ENCODE measurements at regions not wholly inside any gene's neighbourhood (a gene's known extent, or its start where the extent isn't known, plus 50 kb on each side); places are given as distances from the start of the nearest gene placed in this dataset.

- Histone ChIP-seq H3K9ac (ENCODE audit: low read depth in 2 of 2, low read length in 2 of 2) (no peak overlapping the region), H3K27ac (no peak overlapping the region), H3K4me1 (no peaks in the 10 kb centered on the region), H3K4me3 (no peak overlapping the region), H3K9me3 (no peaks in the 10 kb centered on the region), H3K27me3 (no peaks in the 10 kb centered on the region), H3K36me3 (no peaks in the 10 kb centered on the region)
- no peak for DNase-seq
- intact Hi-C loops (cut with DNase I) = no loop called here
- TF ChIP-seq CTCF (IDR thresholded peaks at IDR 0.05) = no peak
These were observed 567.1 kb downstream of the CSNK1G3 start for GRCh38 chr5:124079062-124079461.

GRCh38 chr5:124074500-124074899 lies 562.5 kb downstream of the CSNK1G3 start:
- no peaks in the 10 kb centered on the region for H3K36me3 ChIP-seq
- no peak overlapping the region for H3K4me3 ChIP-seq
- H3K4me1 ChIP-seq = no peaks in the 10 kb centered on the region
- no peaks in the 10 kb centered on the region for H3K9me3 ChIP-seq
- no peak for TF ChIP-seq CTCF (IDR thresholded peaks at IDR 0.05)
- H3K9ac ChIP-seq (ENCODE audit: low read depth in 2 of 2, low read length in 2 of 2) = no peak overlapping the region
- DNase-seq = no peak
- H3K27me3 ChIP-seq = no peaks in the 10 kb centered on the region
- H3K27ac ChIP-seq = no peak overlapping the region
- intact Hi-C loops (cut with DNase I) = no loop called here

GRCh38 chr5:124072570-124072969 lies 560.6 kb downstream of the CSNK1G3 start:
- no peak overlapping the region for H3K27ac ChIP-seq
- TF ChIP-seq CTCF (IDR thresholded peaks at IDR 0.05) = no peak
- H3K4me3 ChIP-seq = no peak overlapping the region
- intact Hi-C loops (cut with DNase I) = no loop called here
- H3K36me3 ChIP-seq = no peaks in the 10 kb centered on the region
- no peak overlapping the region for H3K9ac ChIP-seq (ENCODE audit: low read depth in 2 of 2, low read length in 2 of 2)
- no peak for DNase-seq
- no peaks in the 10 kb centered on the region for H3K4me1 ChIP-seq
- H3K27me3 ChIP-seq = no peaks in the 10 kb centered on the region
- H3K9me3 ChIP-seq = no peaks in the 10 kb centered on the region

- Histone ChIP-seq H3K4me1 (no peaks in the 10 kb centered on the region), H3K27me3 (no peaks in the 10 kb centered on the region), H3K36me3 (no peaks in the 10 kb centered on the region), H3K4me3 (no peak overlapping the region), H3K27ac (no peak overlapping the region), H3K9me3 (no peaks in the 10 kb centered on the region), H3K9ac (ENCODE audit: low read depth in 2 of 2, low read length in 2 of 2) (no peak overlapping the region)
- TF ChIP-seq CTCF (IDR thresholded peaks at IDR 0.05) = no peak
- no peak for DNase-seq
- intact Hi-C loops (cut with DNase I) = no loop called here
These were observed 559.1 kb downstream of the CSNK1G3 start for GRCh38 chr5:124071039-124071438.

- no peaks in the 10 kb centered on the region for H3K9me3 ChIP-seq
- H3K9ac ChIP-seq (ENCODE audit: low read depth in 2 of 2, low read length in 2 of 2) = no peak overlapping the region
- no peaks in the 10 kb centered on the region for H3K4me1 ChIP-seq
- DNase-seq = no peak
- intact Hi-C loops (cut with DNase I) = no loop called here
- no peaks in the 10 kb centered on the region for H3K36me3 ChIP-seq
- H3K4me3 ChIP-seq = no peak overlapping the region
- no peak overlapping the region for H3K27ac ChIP-seq
- no peaks in the 10 kb centered on the region for H3K27me3 ChIP-seq
- no peak for TF ChIP-seq CTCF (IDR thresholded peaks at IDR 0.05)
These were observed 553.5 kb downstream of the CSNK1G3 start for GRCh38 chr5:124065508-124065907.

GRCh38 chr5:124064956-124065355 lies 553.0 kb downstream of the CSNK1G3 start:
- intact Hi-C loops (cut with DNase I) = no loop called here
- no peak for DNase-seq
- Histone ChIP-seq H3K4me3 (no peak overlapping the region), H3K9ac (ENCODE audit: low read depth in 2 of 2, low read length in 2 of 2) (no peak overlapping the region), H3K4me1 (no peaks in the 10 kb centered on the region), H3K27ac (no peak overlapping the region), H3K27me3 (no peaks in the 10 kb centered on the region), H3K36me3 (no peaks in the 10 kb centered on the region), H3K9me3 (no peaks in the 10 kb centered on the region)
- no peak for TF ChIP-seq CTCF (IDR thresholded peaks at IDR 0.05)

All from colonic mucosa (tissue), 4 donors.